Hematopoietic multipotent progenitor cell (in vitro differentiated cells): ENCODE measurements at regions not wholly inside any gene's neighbourhood (a gene's known extent, or its start where the extent isn't known, plus 50 kb on each side); places are given as distances from the start of the nearest gene placed in this dataset.
"Not testable (repeated sequence)": the region's sequence is repeated elsewhere in the genome, so short reads cannot be mapped to it uniquely, and the experiment has no call there.

Source experiments
- DNase-seq, 3 donors: peaks; one replicate each; pipeline ENCODE4 v3.0.0-alpha.2; 2011 to 2015; ENCODE audit warnings: low read depth in 2 of 3, low spot score in 2 of 3

- DNase-seq, result no peak
Observed at GRCh38 chr18:34350778-34351177, 126.1 kb upstream of the NOL4 start.

- no peak for DNase-seq
Observed at GRCh38 chr18:34352385-34353163, 127.9 kb upstream of the NOL4 start.

- DNase-seq, result no peak
Observed at GRCh38 chr18:34354351-34354750, 129.6 kb upstream of the NOL4 start.

GRCh38 chr18:34357944-34358580 lies 133.3 kb upstream of the NOL4 start:
- no peak for DNase-seq

- DNase-seq, result no peak
Observed at GRCh38 chr18:34358923-34359322, 134.2 kb upstream of the NOL4 start.

- DNase-seq, result no peak
Observed at GRCh38 chr18:34364699-34365098, 140.0 kb upstream of the NOL4 start.

GRCh38 chr18:34370704-34371395 lies 146.1 kb upstream of the NOL4 start:
- no peak for DNase-seq

GRCh38 chr18:34380326-34380725 lies 155.6 kb upstream of the NOL4 start:
- no peak for DNase-seq

- no peak for DNase-seq
Observed at GRCh38 chr18:34385311-34385710, 160.6 kb upstream of the NOL4 start.

- no peak for DNase-seq
Observed at GRCh38 chr18:34386803-34387202, 162.1 kb upstream of the NOL4 start.

- DNase-seq, result no peak
Observed at GRCh38 chr18:34397286-34397896, 172.7 kb upstream of the NOL4 start.

- DNase-seq, result no peak
Observed at GRCh38 chr18:34399892-34400291, 175.2 kb upstream of the NOL4 start.

- no peak for DNase-seq
Observed at GRCh38 chr18:34400834-34401233, 176.1 kb upstream of the NOL4 start.

GRCh38 chr18:34401775-34402174 lies 177.1 kb upstream of the NOL4 start:
- no peak for DNase-seq

- DNase-seq, result not testable (repeated sequence)
Observed at GRCh38 chr18:34407471-34407870, 182.8 kb upstream of the NOL4 start.

- DNase-seq, result no peak
Observed at GRCh38 chr18:34411952-34412351, 187.2 kb upstream of the NOL4 start.

GRCh38 chr18:34431042-34431441 lies 206.3 kb upstream of the NOL4 start:
- DNase-seq, result no peak

- no peak for DNase-seq
Observed at GRCh38 chr18:34444622-34445021, 219.9 kb upstream of the NOL4 start.

GRCh38 chr18:34448662-34449061 lies 223.9 kb upstream of the NOL4 start:
- DNase-seq, result no peak

GRCh38 chr18:34457761-34458160 lies 233.0 kb upstream of the NOL4 start:
- DNase-seq, result no peak

- no peak for DNase-seq
Observed at GRCh38 chr18:34458410-34458977, 233.8 kb upstream of the NOL4 start.
